Epithelial cell of proximal tubule (primary cell): ENCODE measurements at regions not wholly inside any gene's neighbourhood (a gene's known extent, or its start where the extent isn't known, plus 50 kb on each side); places are given as distances from the start of the nearest gene placed in this dataset.

Experiments used
- DNase-seq: peaks from one replicate; pipeline ENCODE4 v3.0.0-alpha.2; 2011; ENCODE audit warnings: low read depth
- H3K4me3 ChIP-seq: 2 replicates; pipeline ENCODE4 v1.5.1; 2011; ENCODE audit warnings: low read depth, mild to moderate bottlenecking, low read length
- TF ChIP-seq, protein P1 (sequence below): conservative IDR thresholded peaks from 2 replicates; pipeline ENCODE4 v1.5.1; 2012; ENCODE audit warnings: low read depth, mild to moderate bottlenecking, low read length

DNA sequence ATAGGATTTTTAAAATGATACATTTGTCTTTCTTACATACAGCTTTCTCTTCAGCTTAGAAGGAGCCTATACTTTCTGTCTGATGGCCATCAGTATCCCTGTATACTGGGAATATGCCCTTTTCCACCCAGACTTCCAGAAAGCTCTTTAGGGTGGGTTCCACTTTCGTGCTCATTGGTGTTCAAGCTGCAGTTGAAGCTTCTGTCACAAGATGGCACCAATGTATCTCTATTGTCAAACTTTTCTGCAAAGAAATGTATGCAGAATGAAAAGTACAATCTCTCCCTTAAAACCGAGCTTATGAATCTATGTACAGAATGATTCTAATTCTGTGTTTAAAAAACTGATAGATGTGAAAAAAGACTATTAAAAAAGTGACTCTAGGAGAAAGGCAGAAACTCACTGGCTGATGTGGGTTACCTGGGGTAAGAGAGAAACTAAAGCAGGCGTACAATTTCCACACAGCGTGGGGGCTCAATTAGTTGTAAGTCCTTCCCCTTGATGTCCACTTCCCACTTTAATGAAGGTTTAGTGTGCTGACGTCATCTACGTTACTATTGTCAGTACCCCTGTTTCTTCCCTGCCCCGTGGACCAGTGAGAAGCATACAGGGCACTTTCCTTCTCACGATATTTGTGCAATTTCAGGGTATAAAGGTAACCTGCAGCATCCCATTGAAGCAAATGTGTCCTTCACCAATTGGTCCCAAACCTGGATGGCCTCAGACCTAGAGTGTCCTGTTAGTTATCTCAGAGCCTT, 57.3 kb upstream of the TCEAL2 start:
- DNase-seq: no peak
- TF ChIP-seq, protein P1, sequence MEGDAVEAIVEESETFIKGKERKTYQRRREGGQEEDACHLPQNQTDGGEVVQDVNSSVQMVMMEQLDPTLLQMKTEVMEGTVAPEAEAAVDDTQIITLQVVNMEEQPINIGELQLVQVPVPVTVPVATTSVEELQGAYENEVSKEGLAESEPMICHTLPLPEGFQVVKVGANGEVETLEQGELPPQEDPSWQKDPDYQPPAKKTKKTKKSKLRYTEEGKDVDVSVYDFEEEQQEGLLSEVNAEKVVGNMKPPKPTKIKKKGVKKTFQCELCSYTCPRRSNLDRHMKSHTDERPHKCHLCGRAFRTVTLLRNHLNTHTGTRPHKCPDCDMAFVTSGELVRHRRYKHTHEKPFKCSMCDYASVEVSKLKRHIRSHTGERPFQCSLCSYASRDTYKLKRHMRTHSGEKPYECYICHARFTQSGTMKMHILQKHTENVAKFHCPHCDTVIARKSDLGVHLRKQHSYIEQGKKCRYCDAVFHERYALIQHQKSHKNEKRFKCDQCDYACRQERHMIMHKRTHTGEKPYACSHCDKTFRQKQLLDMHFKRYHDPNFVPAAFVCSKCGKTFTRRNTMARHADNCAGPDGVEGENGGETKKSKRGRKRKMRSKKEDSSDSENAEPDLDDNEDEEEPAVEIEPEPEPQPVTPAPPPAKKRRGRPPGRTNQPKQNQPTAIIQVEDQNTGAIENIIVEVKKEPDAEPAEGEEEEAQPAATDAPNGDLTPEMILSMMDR: peak; percentile 55
- no peak overlapping the region for H3K4me3 ChIP-seq

DNA sequence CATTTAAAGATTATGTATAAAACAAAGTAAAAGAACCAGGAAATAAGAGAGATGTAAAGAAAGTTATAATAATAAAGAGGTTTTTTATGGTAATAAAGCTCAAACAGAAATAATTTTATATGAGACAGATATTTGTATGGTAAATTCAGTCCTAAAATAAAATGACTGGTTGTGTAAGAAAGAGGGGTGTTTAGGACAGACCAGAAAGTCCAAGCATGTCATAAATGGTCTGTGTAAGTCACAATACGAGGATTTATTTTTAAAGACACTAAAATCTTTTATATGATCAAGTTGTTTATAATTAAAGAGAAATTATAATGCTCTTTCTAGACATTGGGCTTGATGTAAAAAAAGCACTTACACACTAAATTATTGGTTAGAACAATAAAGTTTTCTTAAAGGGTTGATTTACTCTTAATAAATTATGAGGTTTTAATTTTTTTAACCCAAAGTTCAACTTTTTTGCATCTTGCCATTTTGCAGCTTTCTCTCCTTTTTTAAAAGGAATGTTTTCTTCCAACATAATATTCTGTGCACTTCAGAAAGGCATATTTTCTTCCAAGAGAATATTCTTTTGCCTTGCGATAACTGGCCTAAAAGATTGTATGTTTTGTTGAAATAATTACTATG, 61.9 kb upstream of the TCEAL2 start:
- no peak for DNase-seq
- H3K4me3 ChIP-seq: no peak overlapping the region
- TF ChIP-seq, protein P1: no peak

DNA sequence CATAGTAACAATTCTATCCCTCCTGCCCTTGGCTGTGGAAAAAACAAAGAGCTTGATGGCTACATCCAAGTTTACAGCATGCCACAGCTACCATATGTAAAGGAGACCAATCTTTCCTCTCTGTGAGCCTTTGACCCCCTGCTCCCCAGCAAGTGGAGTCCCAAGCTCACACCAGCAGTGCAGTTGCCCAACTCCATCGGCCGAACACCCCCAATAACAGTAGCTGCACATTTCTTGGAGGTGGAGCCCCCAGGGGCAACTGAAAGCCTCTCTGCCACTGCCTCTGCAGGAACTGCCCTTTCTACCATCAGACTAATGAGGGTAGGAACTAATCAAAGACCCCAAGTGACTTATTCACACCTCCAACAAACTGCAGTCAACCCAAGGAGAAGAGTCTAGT, 81.0 kb upstream of the TCEAL2 start:
- no peak for DNase-seq
- TF ChIP-seq, protein P1: no peak
- no peak overlapping the region for H3K4me3 ChIP-seq

DNA sequence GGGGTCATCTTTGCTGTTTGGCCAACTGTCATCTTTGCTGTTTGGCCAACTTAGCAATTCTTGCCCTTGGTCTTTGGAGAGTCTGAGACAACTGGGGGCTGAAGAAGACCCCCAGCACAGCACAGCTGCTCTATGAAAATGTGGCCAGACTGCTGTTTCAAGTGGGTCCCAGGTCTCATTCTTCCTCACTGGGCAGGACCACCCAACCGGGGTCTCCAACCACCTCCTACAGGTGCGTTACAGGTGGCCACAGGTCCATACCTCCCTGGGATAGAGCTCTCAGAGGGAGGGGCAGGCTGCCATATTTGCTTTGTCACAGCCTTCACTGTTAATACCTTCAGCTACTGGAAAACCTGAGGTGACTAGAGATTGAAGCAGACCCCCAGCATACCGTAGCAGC, 82.1 kb upstream of the TCEAL2 start:
- TF ChIP-seq, protein P1: no peak
- H3K4me3 ChIP-seq: no peak overlapping the region
- no peak for DNase-seq

DNA sequence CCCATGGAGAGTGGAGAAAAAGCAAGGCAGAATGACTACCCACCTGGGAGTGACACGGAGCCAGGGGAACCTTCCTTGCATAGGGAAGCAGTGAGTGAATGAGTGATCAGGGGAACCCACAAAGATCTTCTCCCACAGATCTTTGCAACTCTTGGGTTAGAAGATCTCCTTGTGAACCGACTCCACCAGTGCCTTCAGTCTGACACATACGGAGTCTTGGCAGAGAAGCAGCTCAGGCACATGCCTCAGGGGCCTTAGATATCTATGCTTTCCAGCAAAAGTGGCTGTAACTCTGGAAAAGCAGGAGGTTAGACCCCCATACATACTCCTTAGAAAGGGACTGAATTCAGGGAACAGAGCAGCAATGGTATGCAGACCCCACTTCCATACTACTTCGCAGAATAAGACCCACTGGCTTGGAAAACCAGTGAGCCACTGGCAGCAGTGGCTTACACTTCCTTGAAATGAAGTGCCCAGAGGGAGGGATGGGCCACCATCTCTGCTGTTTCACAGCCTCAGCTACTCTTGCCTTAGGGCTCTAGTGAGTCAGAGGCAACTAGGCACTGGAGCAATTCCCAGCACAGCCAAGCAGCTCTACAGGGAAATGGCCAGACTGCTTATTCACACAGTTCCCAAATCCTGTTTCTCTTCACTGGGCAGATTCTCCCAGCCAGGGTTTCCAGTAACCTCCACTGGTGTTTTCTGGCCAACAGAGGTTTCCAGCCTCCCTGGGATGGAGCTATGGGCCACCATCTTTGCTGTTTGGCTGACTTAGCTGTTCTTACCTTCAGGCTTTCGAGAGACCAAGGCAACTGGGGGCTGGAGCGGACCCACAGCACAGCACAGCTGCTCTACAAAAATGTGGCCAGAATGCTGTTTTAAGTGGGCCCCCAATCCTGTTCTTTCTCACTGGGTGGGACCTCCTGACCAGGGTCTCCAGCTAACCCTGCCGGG, 82.8 kb upstream of the TCEAL2 start:
- TF ChIP-seq, protein P1: no peak
- no peak for DNase-seq
- H3K4me3 ChIP-seq: no peak overlapping the region

DNA sequence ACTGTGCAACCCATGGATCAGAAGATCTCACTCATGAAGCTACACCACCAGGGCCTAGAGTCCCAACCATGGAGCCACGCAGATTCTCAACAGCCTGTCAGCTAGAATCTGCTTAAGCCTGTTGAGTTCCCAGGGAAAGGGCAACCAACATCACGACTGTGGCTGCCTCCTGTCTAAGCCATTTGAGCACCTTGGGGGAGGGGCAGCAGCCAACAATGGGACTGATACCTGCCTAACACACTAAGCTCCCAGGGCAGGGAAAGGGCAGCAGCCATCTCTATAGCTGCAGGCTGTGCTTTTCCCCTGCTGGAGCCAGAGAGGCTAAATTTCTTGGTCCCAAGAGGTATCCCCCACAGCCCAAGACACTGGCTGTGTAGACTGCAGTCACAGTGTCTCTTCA, 96.5 kb upstream of the TCEAL2 start:
- H3K4me3 ChIP-seq: no peak overlapping the region
- TF ChIP-seq, protein P1: no peak
- no peak for DNase-seq
